ENCODE measurements at regions not wholly inside any gene's neighbourhood (a gene's known extent, or its start where the extent isn't known, plus 50 kb on each side); places are given as distances from the start of the nearest gene placed in this dataset.

GRCh38 chrX:35722128-35722527, 76.0 kb upstream of the MAGEB16 start:
- TF ChIP-seq NR2C2 (CRISPR knock-in tag; IDR thresholded peaks at IDR 0.05) = no peak
- no peak for TF ChIP-seq SP1 (CRISPR knock-in tag; conservative IDR thresholded peaks at IDR 0.05)
